ENCODE measurements at regions not wholly inside any gene's neighbourhood (a gene's known extent, or its start where the extent isn't known, plus 50 kb on each side); places are given as distances from the start of the nearest gene placed in this dataset. TPM values are rescaled to one million over a fixed set of nuclear protein-coding genes. Genes with fewer than 3 reads are reported as not detected.
"Not testable (repeated sequence)": the region's sequence is repeated elsewhere in the genome, so short reads cannot be mapped to it uniquely, and the experiment has no call there.

- not testable (repeated sequence) for DNase-seq (ENCODE audit: low spot score); H3K9ac ChIP-seq (ENCODE audit: low read depth in 1 of 2, low read length in 2 of 2); H3K4me1 ChIP-seq (ENCODE audit: control insufficient read depth in 4 of 4, insufficient read depth in 4 of 4, low read length in 3 of 4); H3K27me3 ChIP-seq (ENCODE audit: control insufficient read depth in 4 of 4, insufficient read depth in 4 of 4, low read length in 3 of 4); H3K9me3 ChIP-seq (ENCODE audit: control insufficient read depth in 4 of 4, low read length in 3 of 4); H3K4me3 ChIP-seq (ENCODE audit: low read depth in 1 of 3, low read length in 3 of 3); H3K36me3 ChIP-seq (ENCODE audit: control insufficient read depth in 4 of 4, insufficient read depth in 3 of 4, low read depth in 1 of 4, low read length in 3 of 4); H3K27ac ChIP-seq (ENCODE audit: low read depth in 1 of 2, low read length in 2 of 2)
- 72% methylated on average over 19 of the region's 19 CpGs for WGBS
Measured at GRCh38 chr11:67727066-67728040, 52.9 kb upstream of the ALDH3B2 start.

Small RNA genes lying in the stretch of these regions (small RNA-seq; reads per million reads assigned to genes)
- not detected for gene AP003385.4
- not detected for gene AP003716.2
- not detected for gene RNU6-46P

Data from liver (tissue), 7 donors.